DMS153 (cell line): ENCODE measurements at regions not wholly inside any gene's neighbourhood (a gene's known extent, or its start where the extent isn't known, plus 50 kb on each side); places are given as distances from the start of the nearest gene placed in this dataset.

ENCODE experiments used
- DNase-seq: peaks from one replicate; lab custom pipeline; 2025; lab: John Stamatoyannopoulos, UW

DNA sequence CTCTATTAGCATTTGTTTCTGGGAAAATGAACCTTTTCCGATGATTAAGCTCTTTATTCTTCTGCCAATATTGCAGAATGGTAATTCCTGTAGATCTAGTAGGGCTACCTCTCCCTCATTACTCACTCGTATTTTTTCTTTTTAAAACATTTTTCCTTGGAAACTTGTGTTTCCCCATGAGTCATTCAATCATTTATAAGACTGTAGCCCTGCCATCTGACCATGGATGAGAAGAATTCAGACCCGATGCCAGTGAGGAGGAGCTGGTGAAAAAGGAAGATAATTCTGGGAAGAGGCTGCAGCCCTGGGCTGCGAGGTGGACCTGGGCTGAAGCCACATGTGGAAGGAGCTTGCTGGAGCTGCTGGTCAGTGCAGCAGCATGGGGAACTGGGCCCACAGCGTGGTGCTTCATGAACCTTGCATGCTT is 242.8 kb downstream of the KLF6 start:
- no peak for DNase-seq

DNA sequence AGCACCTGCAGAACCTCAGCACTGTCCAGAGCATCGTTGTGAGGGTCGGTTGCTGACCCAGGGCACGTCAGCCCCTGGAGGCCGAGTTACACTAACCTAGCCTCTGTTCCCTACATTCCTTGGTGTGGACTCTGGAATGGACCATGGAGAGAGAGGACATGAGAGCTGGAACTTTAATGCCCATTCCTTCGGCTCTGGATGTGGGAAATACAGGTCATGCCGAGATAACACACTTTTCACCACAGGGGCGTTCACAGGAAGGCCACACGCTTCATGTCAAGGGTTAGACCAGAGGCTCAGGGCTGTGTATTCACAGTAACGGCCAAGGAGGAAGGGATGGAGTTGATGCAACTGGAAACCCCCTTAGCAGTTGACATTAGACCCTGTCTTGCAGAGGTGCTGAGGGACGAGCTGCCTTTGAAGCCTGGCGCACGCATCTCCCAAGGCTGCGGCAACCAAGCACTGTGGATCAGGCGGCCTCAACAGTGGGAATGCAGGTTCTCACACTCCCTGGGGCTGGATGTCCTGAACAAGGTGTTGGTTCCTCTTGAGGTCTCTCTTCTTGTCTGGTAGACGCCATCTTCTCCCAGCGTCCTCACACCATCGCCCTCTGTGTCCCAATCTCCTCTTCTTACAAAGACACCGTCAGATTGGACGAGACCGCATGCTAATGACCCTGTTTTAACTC is 245.2 kb downstream of the KLF6 start:
- no peak for DNase-seq

- DNase-seq, result peak; percentile 52
Measured at GRCh38 chr10:3538656-3539531, 246.1 kb downstream of the KLF6 start.

DNA sequence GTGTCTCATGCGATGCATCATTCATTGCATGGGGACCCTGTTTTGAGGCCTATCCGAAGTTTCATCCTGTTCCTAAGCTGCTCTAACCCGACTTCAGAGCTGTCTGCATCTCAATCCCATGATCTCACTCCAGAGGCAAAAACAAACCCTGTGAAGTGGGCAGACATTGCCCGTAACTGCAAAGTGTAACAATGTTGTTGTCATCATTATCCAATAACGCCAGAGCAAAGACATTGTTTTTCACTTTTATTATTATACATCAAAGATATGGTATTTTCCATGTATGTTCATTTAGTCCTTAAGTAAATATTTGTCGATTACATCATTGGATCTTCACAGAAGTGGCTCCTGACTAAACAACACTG is 246.7 kb downstream of the KLF6 start:
- peak; percentile 28 for DNase-seq

DNA sequence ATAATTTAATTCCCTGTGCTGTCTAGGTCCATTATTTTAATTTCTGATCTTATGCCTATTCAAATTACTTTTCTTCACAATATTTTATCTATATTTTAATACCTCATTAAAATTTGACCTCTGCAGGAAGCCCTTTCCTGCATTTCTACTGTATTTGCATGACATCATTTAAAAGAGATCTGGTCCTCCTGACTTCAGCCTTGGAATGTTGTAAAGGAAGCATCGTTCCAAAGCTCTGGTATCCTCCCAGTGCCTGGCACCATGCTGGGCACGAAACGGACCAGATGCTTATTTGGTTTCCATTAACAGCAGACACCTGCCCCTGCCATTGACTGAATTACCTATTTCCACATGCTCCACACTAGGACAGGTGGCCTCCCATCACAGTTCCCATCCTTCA is 247.5 kb downstream of the KLF6 start:
- DNase-seq, result no peak

- no peak for DNase-seq
Measured at GRCh38 chr10:3535001-3535400, 250.0 kb downstream of the KLF6 start.

GRCh38 chr10:3534433-3534832 is 250.6 kb downstream of the KLF6 start:
- no peak for DNase-seq

GRCh38 chr10:3533296-3533695 is 251.7 kb downstream of the KLF6 start:
- DNase-seq, result no peak

- DNase-seq, result no peak
Measured at GRCh38 chr10:3532644-3533043, 252.4 kb downstream of the KLF6 start.

DNA sequence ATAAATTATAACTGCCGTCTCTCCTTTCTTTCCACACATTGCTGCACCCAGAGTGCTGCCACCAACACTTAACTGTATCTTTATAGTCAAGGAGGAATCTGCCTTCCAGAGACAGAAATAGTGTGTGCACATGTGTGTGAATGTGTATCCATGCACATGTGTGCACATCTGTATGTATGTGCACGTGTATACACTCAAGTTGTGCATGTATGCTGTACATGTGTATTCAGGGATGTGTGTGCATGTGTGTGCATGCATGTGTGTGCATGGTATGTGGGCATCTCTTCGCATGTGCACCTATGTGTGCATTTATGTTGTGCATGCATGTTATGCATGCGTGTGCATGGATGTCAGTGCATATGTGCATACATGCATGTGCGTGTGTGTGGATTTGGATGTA is 253.3 kb downstream of the KLF6 start:
- DNase-seq, result no peak

- no peak for DNase-seq
Measured at GRCh38 chr10:3530783-3531645, 254.0 kb downstream of the KLF6 start.

GRCh38 chr10:3530346-3530745 is 254.7 kb downstream of the KLF6 start:
- DNase-seq, result no peak

DNA sequence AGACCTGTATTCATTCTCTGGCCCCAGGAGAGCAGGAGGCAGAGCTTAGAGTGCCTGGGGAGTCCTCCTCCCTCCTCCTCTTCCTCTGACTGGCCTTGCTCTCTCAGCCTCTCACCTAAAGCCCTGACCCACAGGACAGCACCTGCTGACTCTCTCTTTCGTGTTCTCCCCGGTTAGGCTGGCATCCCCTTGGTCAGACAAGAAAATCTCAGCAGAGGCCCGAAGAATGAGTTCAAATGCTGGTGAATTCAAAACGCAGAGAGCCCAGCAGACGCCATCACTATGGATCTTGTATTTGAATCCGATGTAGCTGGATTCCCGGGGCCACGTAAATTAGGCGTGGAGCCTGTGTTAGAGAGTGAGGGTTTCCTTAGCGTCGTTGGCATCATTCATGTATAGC is 255.3 kb downstream of the KLF6 start:
- DNase-seq, result no peak

DNA sequence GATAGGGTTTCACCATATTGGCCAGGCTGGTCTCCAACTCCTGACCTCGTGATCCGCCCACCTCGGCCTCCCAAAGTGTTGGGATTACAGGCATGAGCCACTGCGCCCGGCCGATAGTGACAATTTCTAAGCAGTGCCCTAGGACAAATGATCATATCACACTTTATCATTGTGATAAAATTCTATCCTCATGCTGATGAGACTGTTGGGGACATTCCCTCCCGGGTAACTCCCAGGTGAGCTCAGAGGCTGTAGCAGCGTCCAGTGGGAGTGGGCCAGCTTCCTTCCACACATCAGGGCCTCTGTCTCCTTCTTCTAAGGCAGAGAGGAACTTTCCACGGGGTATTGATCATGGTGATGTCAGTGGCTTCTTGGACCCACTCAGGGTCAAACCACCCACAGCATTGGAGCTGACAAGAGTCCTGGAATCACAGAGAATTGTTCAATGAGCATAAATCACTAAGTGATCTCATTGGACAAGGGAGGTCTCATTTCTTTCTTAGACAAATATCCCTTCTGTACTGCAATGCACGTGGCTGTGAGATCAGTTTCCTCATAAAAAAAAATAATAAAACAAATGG is 256.1 kb downstream of the KLF6 start:
- DNase-seq, result no peak

GRCh38 chr10:3528271-3528670 is 256.7 kb downstream of the KLF6 start:
- no peak for DNase-seq

GRCh38 chr10:3527869-3528268 is 257.1 kb downstream of the KLF6 start:
- DNase-seq, result no peak

DNA sequence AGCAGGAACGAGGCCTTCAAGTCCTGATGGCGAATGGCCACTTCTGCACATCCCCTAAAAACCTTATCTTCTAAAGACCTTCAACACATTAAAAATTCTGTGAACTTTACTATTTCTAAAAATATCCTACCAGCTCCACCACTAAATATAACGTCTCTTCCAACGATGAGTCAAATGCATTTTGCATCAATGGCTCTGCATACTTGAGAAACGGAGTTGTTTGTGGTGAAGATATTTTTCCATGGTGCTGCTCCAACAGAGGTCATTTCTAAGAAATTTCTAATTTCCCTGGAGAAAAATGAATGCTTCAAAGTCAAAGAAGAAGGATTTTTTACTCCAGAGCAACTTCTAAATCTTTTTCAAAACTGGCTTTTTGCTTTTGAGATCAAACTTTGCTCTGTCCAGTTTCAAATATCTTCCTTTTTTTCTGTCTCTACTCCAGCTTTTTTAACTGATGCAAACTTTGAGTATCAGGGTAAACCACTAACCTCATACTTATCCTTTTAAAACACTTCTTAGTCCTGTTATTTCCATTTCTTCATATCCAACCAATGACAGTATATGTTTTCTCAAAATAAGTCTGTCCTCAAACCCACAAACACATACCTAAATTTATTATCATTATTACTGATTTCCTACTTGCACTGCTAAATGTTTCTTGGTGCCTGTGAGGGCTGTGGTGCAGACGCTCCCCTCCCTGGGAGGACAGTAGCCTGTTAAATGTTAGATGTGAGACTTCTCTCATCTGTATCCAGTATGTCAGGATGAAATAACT is 258.1 kb downstream of the KLF6 start:
- no peak for DNase-seq

- no peak for DNase-seq
Measured at GRCh38 chr10:3525832-3526449, 259.1 kb downstream of the KLF6 start.

DNA sequence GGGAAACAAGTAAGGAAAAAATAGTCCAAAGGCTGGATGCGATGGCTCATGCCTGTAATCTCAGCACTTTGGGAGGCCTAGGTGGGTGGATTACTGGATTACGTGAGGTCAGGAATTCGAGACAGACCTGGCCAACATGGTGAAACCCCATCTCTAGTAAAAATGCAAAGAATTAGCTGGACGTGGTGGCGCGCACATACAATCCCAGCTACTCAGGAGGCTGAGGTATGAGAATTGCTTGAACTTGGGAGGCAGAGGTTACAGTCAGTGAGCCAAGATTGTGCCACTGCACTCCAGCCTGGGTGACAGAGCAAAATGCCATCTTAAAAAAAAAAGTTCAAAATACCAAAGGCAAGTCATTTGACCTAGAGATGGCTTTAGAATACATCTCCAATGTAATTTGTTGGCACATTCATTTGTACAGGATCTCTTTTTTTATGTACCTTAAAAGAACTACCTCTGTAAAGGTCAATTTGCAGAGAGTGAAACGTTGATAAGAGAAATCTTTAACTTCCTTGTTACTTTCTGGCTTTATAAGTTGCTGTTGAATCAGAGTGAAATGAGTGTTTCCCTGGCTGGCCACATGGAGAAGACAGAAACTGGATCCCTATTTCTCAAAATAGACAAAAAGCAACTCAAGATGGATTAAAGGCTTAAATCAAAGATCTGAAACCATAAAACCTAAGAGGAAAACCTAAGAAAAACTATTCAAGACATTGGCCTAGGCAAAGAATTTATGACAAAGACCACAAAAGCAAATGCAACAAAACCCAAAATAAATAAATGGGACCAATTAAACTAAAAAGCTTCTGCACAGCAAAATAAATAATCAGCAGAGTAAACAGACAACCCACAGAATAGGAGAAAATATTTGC is 260.7 kb downstream of the KLF6 start:
- DNase-seq, result no peak
